Loucy (cell line): ENCODE measurements at regions not wholly inside any gene's neighbourhood (a gene's known extent, or its start where the extent isn't known, plus 50 kb on each side); places are given as distances from the start of the nearest gene placed in this dataset.

Experiments used
- H2AFZ ChIP-seq: fragments of 200-600 bp; sonication (generic); 2 replicates; pipeline ENCODE4 v1.6.0; 2016; ENCODE audit warnings: antibody characterized with exemption, mild to moderate bottlenecking, low read length, moderate library complexity
- H3F3A ChIP-seq: fragments of 200-600 bp; 2 replicates; pipeline ENCODE4 v1.6.0; 2016; ENCODE audit warnings: antibody characterized with exemption, low read depth, mild to moderate bottlenecking
- H3K27me3 ChIP-seq: fragments of 200-600 bp; sonication (generic); 2 replicates; pipeline ENCODE4 v1.6.1; 2014; ENCODE audit warnings: low read length, mild to moderate bottlenecking; ENCODE audit not compliant: insufficient read depth, poor library complexity, severe bottlenecking
- H3K36me3 ChIP-seq: fragments of 200-600 bp; sonication (generic); 2 replicates; pipeline ENCODE4 v1.6.1; 2016; ENCODE audit warnings: low read length; ENCODE audit not compliant: insufficient read depth
- H3K4me1 ChIP-seq: fragments of 200-600 bp; sonication (generic); 2 replicates; pipeline ENCODE4 v1.5.1; 2014; ENCODE audit warnings: low read length, mild to moderate bottlenecking; ENCODE audit not compliant: insufficient read depth, poor library complexity, severe bottlenecking
- H3K4me2 ChIP-seq: fragments of 200-600 bp; sonication (generic); 2 replicates; pipeline ENCODE4 v1.6.0; 2014; ENCODE audit warnings: antibody characterized with exemption, low read length, low read depth, mild to moderate bottlenecking; ENCODE audit not compliant: poor library complexity, severe bottlenecking
- H3K4me3 ChIP-seq: fragments of 200-600 bp; sonication (generic); 2 replicates; pipeline ENCODE4 v1.5.1; 2014; ENCODE audit warnings: low read length, mild to moderate bottlenecking, mixed read lengths; ENCODE audit not compliant: poor library complexity, severe bottlenecking
- H3K79me2 ChIP-seq: fragments of 200-600 bp; sonication (generic); 2 replicates; pipeline ENCODE4 v1.6.1; 2014; ENCODE audit warnings: low read length; ENCODE audit not compliant: insufficient read depth
- H3K9ac ChIP-seq: fragments of 200-600 bp; sonication (generic); 2 replicates; pipeline ENCODE4 v1.6.0; 2014; ENCODE audit warnings: mild to moderate bottlenecking, low read depth, low read length, moderate library complexity; ENCODE audit not compliant: poor library complexity, severe bottlenecking
- H3K9me2 ChIP-seq: fragments of 200-600 bp; sonication (generic); replicated peaks from 2 replicates; pipeline ENCODE4 v1.6.1; 2016; ENCODE audit warnings: low read depth, low read length, mixed read lengths
- H3K9me3 ChIP-seq: fragments of 200-600 bp; sonication (generic); 2 replicates; pipeline ENCODE4 v1.6.1; 2014; ENCODE audit warnings: mild to moderate bottlenecking, antibody characterized with exemption, low read length, low read depth; ENCODE audit not compliant: insufficient read depth
- H4K20me1 ChIP-seq: fragments of 200-600 bp; sonication (generic); 2 replicates; pipeline ENCODE4 v1.6.0; 2014; ENCODE audit warnings: antibody characterized with exemption, low read length, mild to moderate bottlenecking; ENCODE audit not compliant: insufficient read depth, poor library complexity, severe bottlenecking
- CTCF ChIP-seq: fragments of 200-600 bp; sonication (generic); conservative IDR thresholded peaks from 2 replicates; pipeline ENCODE4 v1.5.1; 2014; ENCODE audit warnings: mild to moderate bottlenecking, antibody characterized with exemption, low read length
- EZH2phosphoT487 ChIP-seq: fragments of 200-600 bp; IDR thresholded peaks from 2 replicates; pipeline ENCODE4 v1.6.1; 2018; ENCODE audit warnings: antibody characterized with exemption, mild to moderate bottlenecking, moderate library complexity, borderline replicate concordance

- Histone ChIP-seq H3K9me2 (no peaks in the 10 kb centered on the region), H2AFZ (no peak overlapping the region), H3F3A (no peaks in the 10 kb centered on the region), H3K4me2 (no peak overlapping the region), H3K9ac (no peak overlapping the region), H3K4me1 (no peaks in the 10 kb centered on the region), H3K27me3 (no peaks in the 10 kb centered on the region), H3K79me2 (no peaks in the 10 kb centered on the region), H4K20me1 (no peaks in the 10 kb centered on the region), H3K4me3 (no peak overlapping the region), H3K36me3 (no peaks in the 10 kb centered on the region), H3K9me3 (no peaks in the 10 kb centered on the region)
- no peak for TF ChIP-seq EZH2phosphoT487
- no peak for TF ChIP-seq CTCF
Observed at GRCh38 chr13:109602356-109602755, 184.0 kb downstream of the IRS2 start.

- Histone ChIP-seq H3K9me2 (no peaks in the 10 kb centered on the region), H3K4me1 (no peaks in the 10 kb centered on the region), H3K79me2 (no peaks in the 10 kb centered on the region), H3K36me3 (no peaks in the 10 kb centered on the region), H3K27me3 (no peaks in the 10 kb centered on the region), H4K20me1 (no peaks in the 10 kb centered on the region), H2AFZ (no peak overlapping the region), H3K4me3 (no peak overlapping the region), H3F3A (no peaks in the 10 kb centered on the region), H3K9ac (no peak overlapping the region), H3K9me3 (no peaks in the 10 kb centered on the region), H3K4me2 (no peak overlapping the region)
- TF ChIP-seq CTCF, result no peak
- no peak for TF ChIP-seq EZH2phosphoT487
Observed at GRCh38 chr13:109599901-109600657, 186.3 kb downstream of the IRS2 start.

- no peak overlapping the region for H3K4me2 ChIP-seq
- H3K9me2 ChIP-seq, result no peaks in the 10 kb centered on the region
- H3K9ac ChIP-seq, result no peak overlapping the region
- TF ChIP-seq EZH2phosphoT487, result no peak
- no peaks in the 10 kb centered on the region for H3K27me3 ChIP-seq
- no peak overlapping the region for H3K4me3 ChIP-seq
- no peaks in the 10 kb centered on the region for H3K79me2 ChIP-seq
- H3K36me3 ChIP-seq, result no peaks in the 10 kb centered on the region
- H3K9me3 ChIP-seq, result no peaks in the 10 kb centered on the region
- H4K20me1 ChIP-seq, result no peaks in the 10 kb centered on the region
- no peaks in the 10 kb centered on the region for H3F3A ChIP-seq
- no peaks in the 10 kb centered on the region for H3K4me1 ChIP-seq
- H2AFZ ChIP-seq, result no peak overlapping the region
Observed at GRCh38 chr13:109595471-109595870, 190.9 kb downstream of the IRS2 start.

GRCh38 chr13:109593230-109593629 lies 193.2 kb downstream of the IRS2 start:
- no peaks in the 10 kb centered on the region for H3K4me1 ChIP-seq
- H3K9ac ChIP-seq, result no peak overlapping the region
- TF ChIP-seq EZH2phosphoT487 (no peak), CTCF (no peak)
- no peaks in the 10 kb centered on the region for H3K36me3 ChIP-seq
- no peaks in the 10 kb centered on the region for H3K27me3 ChIP-seq
- no peaks in the 10 kb centered on the region for H3K79me2 ChIP-seq
- H2AFZ ChIP-seq, result no peak overlapping the region
- H3K9me3 ChIP-seq, result no peaks in the 10 kb centered on the region
- no peaks in the 10 kb centered on the region for H3K9me2 ChIP-seq
- H3K4me3 ChIP-seq, result no peak overlapping the region
- H3F3A ChIP-seq, result no peaks in the 10 kb centered on the region
- no peak overlapping the region for H3K4me2 ChIP-seq
- no peaks in the 10 kb centered on the region for H4K20me1 ChIP-seq
